Activated CD4-positive, alpha-beta T cell treated with anti-CD3 and anti-CD28 coated beads, Interleukin-2, amount 50 U/mL, for 24 hours (primary cell): ENCODE measurements at regions not wholly inside any gene's neighbourhood (a gene's known extent, or its start where the extent isn't known, plus 50 kb on each side); places are given as distances from the start of the nearest gene placed in this dataset.

ENCODE experiments used
- DNase-seq, 2 donors: peaks; one replicate each; pipeline ENCODE4 v3.0.0-alpha.2; 2020; ENCODE audit warnings: low read depth in 1 of 2, low spot score in 1 of 2

DNA sequence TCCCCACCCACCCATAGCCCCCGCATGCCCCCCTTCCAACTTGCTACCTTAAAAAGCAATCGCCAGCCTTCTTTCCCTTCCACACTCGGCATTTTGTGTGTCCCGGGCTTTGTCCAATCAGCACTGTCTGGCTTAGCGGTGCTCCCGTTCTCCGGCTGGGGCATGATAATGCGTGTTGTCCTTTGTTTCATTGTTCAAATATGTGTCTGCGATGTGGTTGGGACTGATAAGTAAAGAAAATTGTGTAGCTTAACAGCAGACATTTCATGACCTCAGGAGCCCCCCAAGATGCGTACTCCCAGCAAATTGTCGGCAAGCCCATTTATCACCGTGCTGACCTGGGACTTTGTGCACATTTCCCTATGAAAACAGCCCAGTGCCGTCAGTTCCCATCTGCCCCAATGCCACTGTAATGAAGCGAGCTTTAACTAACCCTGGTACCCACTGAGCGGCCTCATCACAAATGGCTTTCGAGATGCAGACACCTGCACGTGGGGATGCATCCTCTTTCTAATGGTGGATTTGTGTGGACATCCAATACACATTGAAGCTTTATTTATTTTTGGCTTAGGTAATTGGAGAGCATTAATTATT lies 167.0 kb upstream of the E2F8 start:
- no peak for DNase-seq

DNA sequence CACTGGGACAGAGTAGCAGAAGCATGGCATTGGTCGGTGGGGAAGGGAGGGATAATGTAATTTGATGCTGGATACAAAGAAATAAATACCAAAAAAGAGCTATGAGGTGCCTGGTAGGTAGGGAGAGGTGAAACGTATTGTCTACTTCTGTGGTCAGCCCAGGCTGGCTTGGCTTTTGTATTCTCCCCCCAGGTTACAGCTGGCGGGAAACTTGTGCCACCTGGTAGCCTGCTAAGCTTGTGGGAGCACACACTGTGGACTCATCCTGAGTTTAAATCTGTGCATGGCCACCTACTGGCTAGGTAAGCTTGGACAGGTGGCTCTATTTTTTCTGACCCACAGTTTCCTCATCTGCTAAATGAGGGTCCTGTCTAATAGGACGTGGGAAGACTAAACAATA lies 165.2 kb upstream of the E2F8 start:
- no peak for DNase-seq

DNA sequence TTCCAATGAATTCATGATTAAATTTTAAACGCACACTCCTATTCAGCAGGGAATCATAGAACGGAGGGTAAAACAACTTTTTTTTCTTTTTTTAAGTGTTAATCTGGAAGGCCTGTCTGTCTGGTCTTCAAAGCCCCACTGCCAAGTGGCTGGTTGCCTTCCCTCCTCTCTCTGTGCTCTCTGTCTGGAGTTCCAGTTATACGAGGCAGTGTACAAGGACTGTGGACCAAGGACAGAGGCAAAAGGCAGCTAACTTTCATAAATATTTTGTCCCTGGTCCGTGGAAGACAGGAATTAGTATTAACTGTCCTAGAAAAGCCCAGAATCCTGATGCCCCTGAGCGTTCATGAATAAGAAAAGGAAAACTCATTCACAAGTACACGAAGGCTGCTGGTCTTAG lies 164.0 kb upstream of the E2F8 start:
- DNase-seq, result no peak

DNA sequence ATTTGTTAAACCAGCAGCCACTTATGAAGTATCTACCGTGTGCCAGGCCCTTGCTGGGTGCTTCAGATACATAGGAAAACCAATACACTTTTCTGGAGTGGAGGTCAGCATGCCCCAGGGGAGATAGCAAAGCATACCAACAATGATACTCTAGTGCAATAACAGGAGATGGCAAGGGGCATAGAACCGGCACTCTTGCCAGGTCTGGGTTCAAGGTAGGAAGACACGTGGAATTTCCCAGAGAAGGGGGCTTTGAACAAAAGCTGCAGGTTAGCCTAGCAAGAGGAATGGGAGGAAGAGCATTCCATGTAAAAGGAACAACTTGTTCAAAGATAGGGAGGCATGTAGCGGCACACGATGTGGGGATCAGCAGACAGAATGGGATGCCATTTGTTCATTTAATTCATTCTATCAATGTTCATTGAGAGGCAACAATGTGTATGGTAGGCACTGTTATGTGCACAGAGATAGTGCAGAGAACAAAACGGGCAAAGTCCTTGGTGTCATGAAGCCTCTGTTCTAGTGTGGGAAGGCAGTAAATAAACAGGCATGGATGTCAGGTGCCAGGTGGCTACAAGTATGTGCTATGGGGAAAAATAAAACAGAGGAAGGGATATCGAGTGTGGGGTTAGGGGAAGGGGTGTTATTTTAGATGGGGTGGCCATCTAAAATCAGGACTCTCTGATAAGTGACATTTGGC lies 162.6 kb upstream of the E2F8 start:
- DNase-seq, result no peak

DNA sequence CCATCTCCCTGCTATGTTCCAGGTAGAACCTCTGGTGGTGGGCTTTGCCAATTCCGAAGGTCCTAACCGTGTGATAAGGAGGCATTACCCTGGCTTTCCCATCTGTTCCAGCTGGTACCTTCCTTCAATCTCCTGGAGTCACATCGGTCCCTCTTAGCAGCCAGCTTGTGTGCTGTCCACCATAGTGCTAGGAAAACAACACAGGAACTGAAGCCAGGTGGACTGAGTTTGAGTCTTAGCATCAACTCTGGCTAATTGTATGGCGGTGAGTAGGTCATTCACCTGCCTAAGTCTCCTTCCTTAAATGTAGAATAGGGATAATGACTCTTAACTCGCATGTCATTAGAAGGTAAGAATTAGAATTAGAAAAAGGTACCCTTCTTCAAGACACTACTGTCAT lies 159.6 kb upstream of the E2F8 start:
- no peak for DNase-seq

DNA sequence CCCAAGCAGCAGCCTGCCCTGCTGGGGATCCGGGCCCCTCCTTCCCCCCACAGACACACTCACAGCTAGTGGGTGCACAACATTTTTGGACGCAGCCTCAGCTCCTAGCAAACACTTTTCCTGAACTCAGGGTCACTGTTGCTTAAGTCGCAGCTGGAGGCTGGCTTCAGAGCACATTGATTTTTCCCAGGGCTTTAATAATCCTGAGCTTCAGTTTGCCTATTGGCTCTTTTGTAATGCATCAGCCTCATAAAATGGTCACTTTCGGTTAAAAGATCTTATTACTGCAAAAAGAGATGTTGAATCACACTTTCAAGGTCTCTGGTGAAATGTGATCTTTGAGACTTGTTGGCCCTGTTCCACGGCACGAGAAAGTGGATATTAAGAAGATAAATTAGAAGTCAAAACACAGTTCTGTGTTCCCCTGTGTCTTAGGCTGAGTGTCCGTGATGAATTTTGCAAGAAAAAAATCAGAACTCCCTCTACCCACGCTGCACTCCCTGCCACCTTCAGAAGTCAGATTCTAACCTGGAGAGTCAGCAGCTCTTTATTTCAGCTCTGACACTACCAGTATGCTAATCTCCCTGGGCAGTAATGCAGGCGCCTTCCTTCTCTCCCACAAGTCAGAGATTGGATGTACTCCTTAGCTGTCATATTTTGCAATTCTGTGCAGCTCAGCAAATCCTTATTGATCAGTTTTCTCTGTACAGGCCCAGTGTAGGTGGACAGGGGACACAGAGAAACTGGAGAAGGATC lies 158.2 kb upstream of the E2F8 start:
- DNase-seq, result no peak

DNA sequence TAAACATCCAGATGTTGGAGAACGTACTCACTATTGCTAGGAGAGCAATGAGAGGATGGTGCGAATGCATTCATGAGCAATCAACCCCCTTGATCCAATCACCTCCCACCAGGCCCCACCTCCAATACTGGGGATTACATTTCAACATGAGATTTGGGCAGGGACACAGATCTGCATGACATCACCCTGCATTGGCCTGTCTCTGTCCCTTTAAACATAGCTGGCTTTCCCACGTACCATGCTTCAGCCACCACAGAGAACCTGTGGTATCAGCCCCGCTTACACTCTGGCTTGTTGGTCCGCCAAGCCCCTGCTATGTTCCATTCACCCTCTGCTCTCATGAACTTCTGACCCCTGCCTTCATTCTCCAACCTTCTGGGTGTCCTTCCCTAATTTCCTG lies 157.5 kb upstream of the E2F8 start:
- DNase-seq, result no peak

DNA sequence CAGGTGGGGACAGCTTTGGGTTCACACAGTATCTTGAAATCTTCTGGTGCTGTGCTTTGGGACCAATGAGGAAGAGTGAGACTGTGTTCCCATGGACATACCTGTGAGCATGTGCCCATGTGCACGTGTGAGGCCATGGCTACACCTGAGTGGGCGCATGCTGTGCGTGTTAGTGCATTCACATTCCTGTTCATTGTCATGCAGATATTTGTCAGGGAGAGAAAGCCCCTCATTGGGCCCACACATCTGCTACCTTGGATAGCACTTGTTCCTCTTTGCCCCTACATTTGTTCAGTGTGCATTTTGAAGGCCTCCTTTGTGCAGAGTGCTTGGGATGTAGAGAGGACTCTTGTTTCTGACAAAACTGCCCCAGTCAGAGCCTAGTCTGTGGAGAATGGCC lies 154.3 kb upstream of the E2F8 start:
- no peak for DNase-seq

DNA sequence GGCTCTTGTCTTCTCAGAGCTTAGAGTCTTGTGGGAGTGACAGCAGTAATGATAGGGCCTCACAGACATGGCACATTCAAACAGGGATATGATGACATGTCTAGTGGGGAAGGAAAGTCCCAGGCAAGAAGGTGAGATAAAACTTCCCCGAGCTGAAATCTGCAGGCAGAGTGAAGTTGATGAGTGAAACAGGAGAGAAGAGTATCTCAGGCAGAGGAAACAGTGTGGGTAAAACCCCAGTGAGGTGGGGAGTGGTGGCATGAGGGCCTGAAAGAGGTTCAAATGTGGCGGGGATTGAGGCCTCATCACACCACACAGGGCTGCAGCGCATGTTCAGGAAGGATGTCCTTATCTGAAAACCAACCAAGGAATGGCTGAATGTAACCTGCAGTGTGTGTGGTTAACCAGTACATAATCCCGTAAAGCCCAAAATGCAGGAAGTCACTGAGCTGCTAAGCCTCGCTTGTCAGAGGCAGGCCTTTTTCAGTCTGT lies 153.8 kb upstream of the E2F8 start:
- no peak for DNase-seq

DNA sequence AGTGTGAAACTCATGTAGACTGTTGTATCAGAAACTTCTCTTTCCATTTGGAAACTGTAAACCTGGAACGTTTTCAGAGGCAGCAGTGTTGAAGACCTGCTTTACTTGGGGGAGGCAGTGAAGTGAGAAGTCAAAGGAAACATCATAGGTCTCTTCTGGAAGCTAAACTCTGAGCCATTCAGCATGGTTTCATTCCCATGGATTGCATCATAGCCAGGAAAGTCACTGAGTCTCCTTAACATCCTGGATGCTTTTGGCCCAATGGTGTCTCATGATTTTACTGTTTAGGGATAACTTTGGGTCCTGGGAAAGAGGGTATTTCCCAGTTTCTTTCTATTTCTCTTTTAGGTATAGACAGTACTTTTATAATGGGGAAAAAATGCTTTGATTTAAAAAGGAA lies 153.2 kb upstream of the E2F8 start:
- DNase-seq, result no peak

DNA sequence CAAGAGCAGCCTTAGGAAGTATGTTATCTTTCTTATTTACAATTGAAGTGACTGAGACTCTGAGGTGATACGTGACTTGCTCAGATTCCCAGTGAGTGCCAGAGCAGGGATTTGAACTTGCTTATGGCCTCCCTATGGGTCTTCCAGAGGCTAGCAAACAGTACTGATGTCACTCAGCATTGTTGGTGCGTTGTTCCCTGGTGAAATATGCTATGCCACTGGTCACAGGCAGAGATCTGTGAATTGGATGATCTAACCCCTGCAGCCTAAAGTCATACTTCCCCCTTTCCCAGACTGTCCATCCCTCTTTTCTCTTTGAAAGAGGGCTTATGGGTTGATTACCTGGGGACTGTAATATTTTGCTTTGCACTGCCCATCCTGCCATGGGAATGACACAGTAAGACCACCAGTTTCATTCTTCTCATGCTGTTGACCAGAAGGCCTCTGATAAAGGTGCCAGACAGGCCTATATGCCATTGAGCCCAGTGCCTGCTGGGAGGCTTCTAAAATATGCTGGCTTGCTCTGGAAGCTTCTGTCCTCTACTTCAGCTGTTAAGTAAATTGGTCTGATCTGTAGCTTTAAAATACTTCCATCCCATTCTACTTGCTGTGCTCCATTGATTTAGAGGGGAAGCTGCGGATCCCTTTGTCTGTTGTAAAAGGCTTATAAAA lies 152.2 kb upstream of the E2F8 start:
- no peak for DNase-seq

DNA sequence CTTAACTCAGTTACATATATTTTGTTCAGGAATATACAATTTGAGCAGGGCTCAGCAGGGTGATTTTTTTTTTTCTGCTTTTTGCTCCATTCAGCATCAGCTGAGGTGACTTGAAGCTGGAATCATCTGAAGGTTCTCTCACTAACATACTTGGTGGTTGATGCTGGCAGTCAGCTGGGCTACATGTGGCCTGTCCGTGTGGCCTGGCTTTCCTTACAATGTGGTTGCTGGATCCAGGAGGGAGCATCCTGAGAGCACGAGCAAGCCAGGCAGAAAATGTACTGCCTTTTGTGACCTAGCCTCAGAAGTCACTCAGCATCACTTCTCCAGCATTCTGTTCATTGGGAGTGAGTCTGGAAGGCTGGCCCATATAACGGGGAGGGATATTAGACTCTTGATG lies 151.6 kb upstream of the E2F8 start:
- DNase-seq, result no peak

DNA sequence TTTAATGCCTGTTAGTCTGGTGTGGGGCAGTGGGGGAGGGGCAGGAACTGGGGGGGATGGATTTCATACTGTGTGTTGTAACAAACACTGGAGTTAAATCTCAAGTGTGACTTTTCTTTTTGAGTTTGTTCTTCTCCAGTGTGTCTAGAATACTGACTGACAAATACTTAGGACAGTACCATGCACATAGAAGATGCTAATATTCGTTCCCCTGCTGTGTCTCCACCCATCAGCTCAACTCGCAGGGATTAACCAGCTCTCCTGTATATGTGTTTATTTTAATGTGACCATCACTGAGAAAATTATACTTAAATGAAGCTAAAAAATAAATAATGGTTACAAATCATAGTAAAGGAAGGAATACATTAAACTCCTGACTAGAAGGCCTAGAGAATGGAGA lies 150.9 kb upstream of the E2F8 start:
- DNase-seq, result no peak

DNA sequence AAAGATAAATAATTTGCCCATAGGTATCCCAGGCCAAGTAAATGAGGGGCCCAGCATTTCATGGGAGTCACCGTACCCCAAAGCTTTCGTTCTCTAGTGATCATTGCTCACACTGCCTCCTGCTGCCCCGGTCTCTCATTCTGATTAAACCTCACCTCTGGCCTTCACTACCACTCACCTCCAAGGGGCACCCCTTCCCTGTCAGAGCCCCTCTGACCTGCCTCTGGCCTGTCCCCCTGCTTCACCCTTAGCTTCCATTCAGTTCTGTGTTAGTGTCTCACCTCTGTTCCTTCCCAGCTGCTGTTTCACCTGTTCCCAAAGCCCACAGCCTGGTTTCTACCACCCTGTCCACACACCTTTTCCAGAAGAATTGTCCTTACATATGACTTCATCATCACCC lies 150.3 kb upstream of the E2F8 start:
- DNase-seq, result no peak

DNA sequence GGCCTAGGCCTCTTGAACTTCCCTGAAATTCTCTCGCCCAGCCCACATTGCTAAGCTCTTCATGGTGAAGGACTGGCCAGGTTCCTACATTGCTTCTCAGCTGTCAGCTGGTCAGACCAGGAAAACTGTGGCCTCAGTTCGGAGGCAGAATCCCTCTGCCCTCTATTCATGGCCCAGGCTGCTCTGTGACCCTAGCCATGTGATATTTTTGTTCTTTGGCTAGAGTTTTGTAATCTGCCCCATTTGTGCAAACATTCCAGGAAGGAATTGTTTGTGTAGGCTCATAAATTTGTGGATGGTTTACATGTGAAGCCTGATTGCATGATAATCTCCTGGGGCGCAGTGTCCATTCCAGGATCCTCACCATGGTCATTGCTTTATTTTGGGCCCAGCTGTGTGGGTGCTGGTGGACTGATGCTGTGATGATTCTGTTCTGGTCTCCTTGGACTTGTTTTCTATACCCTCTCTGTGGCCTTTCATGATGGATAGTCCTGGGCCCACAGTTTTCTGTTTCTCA lies 149.1 kb upstream of the E2F8 start:
- no peak for DNase-seq

DNA sequence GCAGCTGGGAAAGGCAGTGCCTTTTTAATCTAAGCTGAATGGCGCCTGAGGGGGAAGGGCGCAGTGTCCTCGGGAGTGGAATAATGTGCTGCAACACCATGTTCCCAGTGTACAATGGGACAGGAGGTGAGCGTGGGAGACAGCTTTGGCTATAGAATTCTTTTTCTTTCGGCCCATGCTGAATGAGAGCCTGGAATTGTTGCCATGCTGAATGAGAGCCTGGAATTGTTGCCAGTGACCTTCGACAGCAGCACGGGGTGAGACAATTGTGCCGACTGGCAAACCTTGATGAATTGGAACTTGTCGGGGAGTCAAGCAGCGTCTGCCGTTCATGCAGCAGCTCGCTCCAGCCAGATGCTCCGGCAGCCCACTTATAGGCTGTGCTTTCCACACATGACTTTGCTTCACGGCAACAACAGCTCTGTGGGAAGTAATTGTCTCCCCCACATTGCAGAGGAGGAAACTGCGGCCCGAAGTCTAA lies 141.4 kb upstream of the E2F8 start:
- DNase-seq, result no peak

DNA sequence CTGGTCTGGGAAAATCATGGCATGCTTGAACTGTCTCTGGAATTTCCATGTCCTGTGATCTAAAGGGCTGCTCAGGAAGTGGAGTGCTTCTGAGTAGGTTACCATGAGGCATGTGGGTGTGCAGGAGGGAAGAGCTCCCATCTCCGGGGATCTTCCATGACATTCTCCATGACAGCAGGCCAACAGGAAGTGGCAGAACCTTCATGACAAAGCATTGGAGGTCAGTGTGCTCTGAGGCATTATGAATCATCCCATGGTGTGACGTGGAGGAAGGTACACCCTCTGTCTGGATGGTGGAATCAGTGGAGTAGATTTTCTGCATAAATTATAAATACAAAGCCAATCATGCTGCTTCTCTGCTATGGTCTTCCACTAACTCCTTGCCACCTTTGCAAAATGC lies 139.6 kb upstream of the E2F8 start:
- no peak for DNase-seq

DNA sequence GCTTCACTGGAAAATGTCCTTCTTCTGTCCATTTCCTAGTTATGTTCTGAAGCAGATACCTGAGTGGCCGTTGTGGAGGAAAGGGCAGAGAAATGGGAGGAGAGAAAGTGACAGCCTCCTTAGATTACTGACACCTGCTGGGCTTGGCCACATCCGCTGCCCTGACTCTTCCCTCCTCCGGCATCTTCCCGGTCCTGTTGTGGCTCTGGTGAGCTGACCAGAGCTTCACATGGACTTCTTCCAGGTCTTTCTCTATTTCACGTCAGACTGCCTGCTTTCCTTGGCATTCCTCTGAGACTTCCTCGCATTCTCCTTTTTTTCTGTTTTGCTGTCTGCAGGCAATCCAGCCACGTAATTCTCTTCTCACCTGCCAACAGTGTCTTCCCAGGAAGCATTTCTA lies 138.7 kb upstream of the E2F8 start:
- no peak for DNase-seq

DNA sequence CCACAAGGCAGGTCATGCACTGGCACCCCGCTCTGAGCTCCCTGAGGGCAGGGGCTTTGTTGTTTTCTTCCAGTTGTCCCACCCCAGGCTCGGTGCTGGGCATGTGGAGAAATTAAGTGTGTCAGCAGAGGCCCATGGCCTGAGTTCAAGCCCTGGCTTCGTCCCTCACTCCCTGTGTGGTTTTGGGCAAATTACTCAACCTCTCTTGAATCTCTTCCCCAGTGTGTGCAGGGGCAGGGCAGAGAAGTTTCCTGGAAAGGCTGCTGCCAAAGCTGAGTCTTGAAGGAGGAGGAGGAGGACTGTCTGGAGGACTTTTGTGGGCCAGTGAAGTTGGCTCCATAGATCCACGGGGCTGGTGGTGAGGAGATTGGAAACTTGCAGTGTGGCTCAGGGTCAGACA lies 138.1 kb upstream of the E2F8 start:
- no peak for DNase-seq

DNA sequence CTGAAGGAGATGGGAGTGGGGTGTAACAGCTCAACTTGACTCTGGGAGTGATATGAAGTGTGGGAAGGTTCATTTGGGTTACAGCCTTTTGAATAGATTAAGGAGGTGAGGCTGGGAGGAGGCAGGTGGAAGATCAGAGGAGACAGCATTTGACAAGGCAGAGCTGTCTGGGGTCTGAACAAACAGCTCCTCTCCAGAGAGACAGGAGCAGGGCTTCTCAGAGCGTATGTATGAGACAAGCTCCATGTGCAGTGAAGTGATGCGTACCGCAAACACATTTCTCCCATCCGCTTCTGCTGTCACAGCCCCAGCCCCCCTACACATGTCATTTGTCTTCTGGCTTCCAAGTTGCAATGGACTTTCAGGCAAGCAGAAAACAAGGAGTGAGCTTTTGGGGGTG lies 137.1 kb upstream of the E2F8 start:
- no peak for DNase-seq

DNA sequence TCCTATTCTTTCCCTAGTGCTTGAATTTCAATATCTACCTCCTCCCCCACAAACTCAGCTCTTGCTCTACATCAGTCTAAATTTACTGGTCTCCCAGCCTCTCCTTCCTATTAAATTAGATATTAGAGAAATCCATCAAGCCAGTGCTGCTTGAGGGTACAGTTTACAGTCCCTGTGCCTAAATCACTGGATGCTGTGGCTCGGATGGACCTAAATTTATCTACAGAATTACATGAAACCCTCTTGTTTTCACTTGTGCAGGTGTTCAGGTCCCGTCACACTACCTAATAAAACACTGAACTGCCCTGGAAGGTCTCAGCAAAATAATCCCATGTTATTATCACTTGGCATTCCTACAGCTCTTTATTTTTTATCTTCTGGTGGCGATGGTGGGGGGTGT lies 134.7 kb upstream of the E2F8 start:
- DNase-seq, result no peak

DNA sequence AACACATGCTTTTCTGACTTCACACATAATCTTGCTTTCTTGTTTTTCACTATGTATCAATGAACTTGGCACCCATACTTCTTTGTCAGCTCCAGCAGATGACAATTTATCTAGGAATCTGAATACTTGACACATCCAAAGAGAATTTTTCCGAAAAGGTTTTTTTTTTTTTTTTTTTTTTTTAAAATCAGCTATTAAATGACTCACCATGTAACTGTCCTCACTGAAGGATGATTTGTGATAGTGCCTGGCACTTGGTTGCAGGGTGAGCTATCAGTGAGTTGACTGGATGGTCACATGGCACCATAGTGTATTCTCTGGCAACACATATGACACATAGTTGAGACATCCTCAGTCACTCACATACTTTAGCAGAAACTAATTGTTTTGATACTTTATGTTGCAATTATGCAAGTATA lies 133.4 kb upstream of the E2F8 start:
- no peak for DNase-seq
